ELR (cell line): ENCODE measurements at regions not wholly inside any gene's neighbourhood (a gene's known extent, or its start where the extent isn't known, plus 50 kb on each side); places are given as distances from the start of the nearest gene placed in this dataset.
"Not testable (repeated sequence)": the region's sequence is repeated elsewhere in the genome, so short reads cannot be mapped to it uniquely, and the experiment has no call there.

Experiments used
- DNase-seq: peaks from one replicate; pipeline ENCODE4 v3.0.0-alpha.2; 2015; ENCODE audit warnings: low read depth

DNA sequence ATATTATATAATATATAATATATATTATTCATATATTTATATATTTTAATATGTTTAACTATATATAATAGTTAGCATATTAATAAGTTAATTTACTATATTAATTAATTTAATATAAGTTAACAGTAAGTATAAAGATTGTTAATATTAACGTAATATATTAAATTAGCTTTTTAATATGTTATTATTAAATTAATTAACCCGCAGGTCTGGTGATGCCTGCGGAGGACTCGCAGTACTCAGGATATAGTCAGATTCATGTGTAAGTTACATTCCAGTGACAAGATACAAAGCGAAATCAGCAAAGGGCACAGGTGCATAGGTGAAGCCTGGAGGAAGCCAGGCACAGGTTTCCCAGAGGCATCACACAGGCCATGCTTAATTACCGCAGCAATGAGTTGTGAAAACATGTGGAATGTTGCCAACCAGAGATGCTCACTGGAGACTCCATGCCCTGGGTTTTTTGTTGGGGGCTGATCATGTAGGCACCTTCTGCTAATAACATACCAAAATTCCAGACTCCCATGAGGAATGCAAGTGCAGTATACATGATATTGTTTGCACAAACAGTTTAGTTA lies 130.4 kb upstream of the MPHOSPH6 start:
- DNase-seq: no peak

DNA sequence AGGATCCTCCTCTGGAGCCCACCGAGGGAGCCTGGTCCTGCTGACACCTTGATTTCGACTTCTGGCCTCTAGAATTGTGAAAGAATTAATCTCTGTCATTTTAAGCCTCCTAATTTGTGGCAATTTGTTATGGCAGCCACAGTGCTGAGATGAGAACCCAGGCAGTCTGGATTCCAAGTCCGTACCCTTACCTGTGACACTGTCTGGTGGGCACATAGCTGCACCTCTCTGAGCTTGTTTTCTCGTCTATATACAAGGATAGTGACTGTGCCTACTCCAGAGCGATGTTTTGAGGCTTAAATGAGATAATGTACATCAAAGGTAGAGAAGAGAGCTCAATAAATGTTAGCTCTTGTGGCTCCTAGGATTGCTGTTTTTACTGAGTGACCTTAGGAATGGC lies 128.4 kb upstream of the MPHOSPH6 start:
- DNase-seq: no peak

DNA sequence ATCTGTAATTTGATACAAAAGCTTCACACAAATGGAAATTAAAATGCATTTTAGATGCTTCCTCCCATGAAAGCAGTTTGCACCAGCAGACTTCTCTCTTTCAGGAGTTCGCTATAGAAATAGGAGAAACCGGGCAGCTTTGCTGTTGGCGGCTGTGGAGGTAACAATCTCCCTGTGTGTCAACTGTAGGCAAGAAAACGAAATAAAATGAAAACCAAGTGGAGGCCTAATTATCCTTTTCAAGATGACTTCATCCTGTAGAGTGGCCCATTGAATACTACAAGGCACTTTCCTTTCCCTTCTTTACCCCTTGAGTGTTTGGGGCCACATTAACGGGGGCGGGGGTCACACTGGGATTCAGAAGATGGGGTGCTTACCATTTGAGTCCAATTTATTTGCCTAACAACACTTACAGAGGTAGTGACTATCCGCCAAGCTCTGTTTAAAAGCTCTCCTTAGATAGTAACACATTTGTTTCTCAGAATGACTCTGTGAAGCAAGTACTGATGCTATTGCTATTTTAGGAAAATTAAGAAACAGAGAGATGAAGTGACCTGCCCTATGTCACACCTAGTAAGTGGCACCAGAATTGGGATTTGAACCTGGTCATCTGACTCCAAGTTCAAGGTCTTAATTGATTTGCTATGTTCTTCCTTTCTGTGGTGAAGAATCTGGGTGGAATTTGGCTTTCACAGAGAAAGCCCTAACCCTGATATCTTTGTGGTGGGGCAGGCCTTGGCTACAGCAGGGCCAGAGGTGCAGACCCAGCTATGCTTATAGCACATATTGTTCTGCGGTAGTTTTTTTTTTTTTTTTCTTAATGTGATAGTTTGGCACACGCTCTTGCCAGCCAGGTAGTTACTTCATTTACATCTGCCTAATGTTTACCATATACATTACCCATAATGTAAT lies 125.5 kb upstream of the MPHOSPH6 start:
- no peak for DNase-seq

DNA sequence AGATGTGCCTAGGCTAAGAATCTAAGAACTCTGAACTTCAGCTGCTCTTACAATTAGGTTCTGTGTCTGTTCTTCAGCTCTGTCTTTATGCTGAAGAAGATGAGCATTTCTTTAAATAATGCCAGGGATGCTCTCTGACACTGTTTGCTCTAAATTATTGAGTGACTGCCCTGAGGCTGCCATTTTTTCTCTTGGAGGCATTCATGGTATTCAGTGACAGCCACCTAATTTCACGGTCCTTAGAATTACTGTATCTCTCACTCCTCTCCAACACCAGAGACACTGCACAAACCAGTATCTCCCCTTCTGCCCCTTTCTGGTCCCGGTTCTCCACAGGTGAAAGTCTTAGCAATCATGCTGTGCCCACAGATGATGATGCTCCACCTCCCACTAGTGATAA lies 123.6 kb upstream of the MPHOSPH6 start:
- no peak for DNase-seq

DNA sequence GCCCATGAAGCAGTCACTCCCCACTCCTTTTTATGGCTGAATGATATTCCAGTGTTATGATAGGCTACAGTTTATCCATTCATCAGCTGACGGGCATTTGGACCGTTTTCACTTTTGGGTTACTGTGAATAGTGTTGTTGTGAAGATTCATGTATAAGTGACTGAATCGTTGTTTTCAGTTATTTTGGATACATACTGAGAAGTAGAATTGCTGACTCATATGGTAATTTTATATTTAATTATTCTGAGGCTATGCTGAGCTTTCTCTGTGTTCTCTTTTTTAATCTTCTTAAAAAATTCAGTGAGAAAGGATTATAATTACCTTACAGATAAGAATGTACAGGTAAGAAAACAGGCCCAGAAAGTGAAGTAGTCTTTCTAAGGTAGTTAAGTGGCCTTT lies 117.9 kb upstream of the MPHOSPH6 start:
- DNase-seq: no peak

DNA sequence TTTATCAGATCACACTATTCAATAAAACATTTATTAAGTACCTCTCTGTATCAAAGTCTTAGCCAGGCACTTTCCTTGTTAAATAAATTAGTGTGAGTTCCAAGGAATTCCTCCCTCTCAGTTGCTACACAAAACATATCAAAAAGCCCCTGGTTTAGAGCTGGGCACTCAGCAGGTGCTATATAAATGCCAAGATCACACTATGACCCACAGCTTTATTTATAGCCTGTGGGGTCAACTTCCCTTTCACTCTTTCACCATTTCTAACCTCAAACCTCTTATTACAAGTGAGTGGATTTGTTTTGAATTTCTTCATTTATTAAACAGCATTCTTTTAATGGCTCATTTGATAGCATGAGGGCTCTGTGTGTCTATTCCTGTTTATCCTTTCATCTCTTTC lies 112.6 kb upstream of the MPHOSPH6 start:
- DNase-seq: no peak

DNA sequence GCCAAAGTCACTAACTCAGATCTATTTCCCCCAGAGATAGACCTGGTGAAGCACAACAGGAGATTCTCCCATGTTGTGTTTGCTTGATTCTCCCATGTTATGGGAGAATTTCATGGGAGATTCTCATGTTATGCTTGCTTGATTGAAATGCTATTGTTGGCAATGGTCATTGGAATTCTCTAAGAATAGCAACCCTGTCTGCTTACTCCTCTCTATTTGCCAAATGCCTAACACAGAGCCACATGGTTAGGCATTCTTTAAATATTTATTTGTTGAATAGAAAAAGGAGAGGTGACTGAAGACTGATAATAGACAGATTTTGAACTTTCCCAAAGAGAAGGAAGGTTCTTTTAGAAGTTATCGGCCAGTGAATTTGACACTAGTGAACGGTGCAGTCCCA lies 111.5 kb upstream of the MPHOSPH6 start:
- no peak for DNase-seq

DNA sequence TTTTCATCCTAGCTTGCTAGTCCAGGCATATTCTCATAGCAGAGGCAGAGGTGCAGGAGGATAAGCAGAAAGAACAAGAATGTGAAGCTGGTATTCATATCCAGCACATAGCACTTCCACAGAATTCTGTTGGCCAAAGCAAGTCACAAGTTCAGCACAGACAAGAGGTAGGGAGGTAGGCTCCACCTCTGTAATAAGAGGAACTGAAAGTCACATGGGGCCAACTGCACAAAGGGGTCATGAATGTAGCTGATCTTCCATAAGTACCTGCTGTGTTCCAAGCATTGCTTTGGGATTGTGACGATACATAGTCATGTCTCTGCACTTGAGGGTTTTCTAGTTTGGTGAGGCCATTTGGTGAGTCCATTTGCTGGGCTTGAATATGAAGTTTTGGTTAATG lies 110.8 kb upstream of the MPHOSPH6 start:
- DNase-seq: no peak

DNA sequence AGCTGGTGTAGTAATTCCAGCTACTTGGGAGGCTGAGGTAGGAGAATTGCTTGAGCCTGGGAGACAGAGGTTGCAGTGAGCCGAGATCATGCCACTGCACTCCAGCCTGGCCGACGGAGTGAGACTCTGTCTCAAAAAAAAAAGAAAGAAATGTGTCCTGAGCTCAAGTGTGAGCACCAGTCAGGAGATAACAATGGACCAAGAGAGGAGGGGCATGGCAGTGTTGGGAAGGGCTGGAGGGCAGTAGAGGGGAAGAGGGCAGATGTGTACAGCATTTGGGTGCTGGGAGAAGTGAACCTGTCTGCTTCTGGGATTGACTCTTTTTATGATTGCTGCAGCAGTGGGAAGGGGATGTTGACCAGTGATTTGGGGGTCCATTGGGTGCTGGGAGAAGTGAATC lies 105.3 kb upstream of the MPHOSPH6 start:
- not testable (repeated sequence) for DNase-seq

DNA sequence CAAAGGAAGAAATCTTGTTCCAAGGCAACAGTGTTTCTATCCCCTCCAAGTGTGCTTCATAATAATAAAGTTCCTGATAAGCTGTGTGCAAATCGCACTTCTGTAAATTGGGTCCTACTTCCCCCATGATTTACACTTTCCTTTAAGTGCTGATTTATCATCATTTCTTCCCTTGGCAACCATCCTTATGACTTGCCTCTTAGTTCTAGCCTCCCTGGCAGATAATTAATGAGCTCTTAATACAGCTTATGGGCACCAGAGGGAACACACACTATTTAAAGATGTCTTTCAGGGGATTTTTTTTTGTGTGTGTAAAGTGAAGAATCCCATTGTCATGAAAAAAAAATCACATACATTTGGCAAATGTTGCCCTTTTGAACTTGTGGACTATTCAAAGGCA lies 101.6 kb upstream of the MPHOSPH6 start:
- DNase-seq: no peak

DNA sequence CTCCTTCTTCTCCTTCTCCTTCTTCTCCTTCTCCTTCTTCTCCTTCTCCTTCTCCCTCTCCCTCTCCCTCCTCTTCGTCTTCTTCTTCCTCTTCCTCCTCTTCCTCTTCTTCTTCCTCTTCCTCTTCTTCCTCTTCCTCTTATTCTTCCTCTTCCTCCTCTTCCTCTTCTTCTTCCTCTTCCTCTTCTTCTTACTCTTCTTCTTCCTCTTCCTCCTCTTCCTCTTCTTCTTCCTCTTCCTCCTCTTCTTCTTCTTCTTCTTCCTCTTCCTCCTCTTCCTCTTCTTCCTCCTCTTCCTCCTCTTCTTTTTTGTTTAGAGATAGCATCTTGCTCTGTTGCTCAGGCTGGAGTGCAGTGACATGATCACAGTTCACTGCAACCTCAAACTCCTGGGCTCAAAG lies 97.7 kb upstream of the MPHOSPH6 start:
- not testable (repeated sequence) for DNase-seq

DNA sequence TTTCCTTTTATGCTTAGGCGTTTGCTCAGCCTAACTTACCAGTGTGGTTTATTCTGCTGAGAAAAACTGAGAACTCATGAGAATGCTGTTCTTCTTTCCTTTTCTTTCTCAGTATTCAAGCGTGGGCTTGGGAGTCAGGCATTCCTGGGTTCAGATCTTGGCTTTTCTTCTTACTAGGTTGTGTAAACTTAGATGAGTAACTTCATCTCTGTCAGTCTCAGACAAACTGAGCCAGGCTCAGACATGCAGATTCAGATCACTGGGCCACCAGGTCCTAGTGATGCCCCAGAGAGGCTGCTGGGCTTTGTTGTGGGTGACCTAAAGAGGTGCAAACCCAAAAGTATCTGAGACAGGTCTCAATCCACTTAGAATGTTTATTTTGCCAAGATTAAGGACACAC lies 95.8 kb upstream of the MPHOSPH6 start:
- DNase-seq: no peak

DNA sequence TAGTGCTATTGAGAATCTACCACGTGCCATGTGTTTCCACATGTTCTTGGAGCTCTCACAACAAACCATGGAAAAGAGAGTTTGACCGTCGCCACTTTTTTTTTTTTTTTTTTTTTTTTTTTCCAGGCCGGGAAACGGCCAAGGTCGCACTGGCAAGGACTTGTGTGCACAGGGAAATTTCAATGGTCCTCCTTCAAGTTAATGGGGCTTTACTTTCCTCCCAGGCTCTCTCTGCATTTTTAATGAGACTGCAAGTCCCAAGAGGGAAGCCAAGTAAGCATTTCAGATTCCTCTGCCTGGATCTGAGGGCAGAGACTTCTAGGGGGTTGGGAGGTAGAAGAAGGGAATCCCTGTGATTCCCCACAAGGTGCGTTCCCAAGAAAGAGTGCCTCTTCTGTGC lies 94.7 kb upstream of the MPHOSPH6 start:
- DNase-seq: no peak

DNA sequence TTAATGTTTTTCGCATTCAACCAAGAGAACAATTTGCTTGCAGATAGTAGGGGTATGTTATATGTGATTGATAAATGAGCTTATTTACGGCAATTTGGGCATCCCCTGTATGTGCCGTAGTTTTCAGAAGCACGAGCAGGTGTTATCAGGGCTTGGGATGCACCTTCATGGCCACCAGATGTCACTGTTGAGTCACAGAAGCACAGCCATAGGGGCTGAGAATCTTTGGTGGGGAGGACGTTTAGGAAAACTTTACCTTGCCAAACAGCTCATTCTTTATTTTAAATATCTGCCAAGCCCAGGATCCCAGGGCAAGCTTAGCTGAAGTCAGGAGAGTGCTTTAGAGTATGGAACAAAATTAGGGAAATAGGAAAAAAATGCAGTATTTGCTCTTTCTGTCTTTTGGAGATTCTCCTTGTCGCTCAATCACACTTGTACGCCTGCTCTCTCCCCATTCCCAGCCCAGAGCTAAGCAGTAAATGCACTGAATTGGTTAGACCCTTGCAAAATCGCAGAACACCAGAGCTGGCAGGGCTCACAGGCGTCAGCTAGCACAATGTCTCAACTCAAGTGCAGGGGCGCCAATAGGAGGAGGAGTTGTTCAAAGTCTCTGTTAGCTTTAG lies 93.6 kb upstream of the MPHOSPH6 start:
- peak; percentile 62 for DNase-seq

DNA sequence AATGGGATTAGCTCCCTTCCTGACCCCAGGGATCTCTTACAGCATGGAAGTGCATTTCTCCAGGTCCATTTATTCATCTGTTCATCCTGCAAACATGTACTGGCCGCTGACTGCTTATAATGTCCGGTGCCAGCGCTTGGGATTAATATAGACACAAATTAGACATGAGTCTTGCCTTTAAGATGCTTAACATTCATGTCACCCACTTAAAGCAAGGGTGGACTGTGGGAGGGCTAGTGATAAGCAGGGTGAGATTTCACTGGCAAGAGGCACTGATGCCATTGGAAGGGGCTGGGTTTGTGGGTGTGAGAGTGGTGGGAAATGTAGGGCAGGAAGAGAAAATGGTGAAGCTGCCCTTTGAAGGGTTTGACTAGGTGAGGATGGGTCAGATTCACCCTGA lies 92.2 kb upstream of the MPHOSPH6 start:
- DNase-seq: no peak

DNA sequence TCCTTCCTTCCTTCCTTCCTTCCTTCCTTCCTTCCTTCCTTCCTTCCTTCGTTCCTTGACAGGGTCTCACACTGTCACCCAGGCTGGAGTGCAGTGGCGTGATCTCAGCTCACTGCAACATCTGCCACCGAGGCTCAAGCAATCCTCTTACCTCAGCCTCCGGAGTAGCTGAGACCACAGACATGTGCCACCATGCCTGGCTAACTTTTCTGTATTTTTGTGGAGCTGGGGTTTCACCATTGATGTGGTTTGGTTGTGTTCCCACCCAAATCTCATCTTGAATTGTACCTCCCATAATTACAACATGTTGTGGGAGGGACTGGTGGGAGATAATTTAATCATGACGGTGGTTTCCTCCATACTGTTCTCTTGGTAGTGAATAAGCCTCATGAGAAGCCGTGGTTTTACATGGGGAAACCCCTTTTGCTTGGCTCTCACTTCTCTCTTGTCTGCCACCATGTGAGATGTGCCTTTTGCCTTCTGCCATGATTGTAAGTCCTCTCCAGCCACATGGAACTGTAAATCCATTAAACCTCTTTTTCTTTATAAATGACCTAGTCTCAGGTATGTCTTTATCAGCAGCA lies 90.3 kb upstream of the MPHOSPH6 start:
- DNase-seq: no peak

DNA sequence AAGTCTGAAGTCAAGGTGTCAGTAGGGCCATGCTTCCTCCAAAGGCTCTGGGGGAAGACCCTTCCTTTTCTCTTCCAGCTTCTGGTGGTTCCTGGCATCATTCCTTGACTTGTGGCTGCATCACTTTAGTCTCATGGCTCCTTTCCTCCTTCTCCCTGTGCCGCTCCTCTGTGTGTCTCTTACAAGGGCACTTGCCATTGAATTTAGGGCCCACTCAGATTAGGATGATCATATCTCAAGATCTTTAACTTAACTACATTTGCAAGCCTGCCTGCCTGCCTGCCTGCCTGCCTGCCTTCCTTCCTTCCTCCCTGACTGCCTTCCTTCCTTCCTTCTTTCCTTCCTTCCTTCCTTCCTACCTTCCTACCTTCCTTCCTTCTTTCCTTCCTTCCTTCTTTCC lies 89.7 kb upstream of the MPHOSPH6 start:
- DNase-seq: no peak

DNA sequence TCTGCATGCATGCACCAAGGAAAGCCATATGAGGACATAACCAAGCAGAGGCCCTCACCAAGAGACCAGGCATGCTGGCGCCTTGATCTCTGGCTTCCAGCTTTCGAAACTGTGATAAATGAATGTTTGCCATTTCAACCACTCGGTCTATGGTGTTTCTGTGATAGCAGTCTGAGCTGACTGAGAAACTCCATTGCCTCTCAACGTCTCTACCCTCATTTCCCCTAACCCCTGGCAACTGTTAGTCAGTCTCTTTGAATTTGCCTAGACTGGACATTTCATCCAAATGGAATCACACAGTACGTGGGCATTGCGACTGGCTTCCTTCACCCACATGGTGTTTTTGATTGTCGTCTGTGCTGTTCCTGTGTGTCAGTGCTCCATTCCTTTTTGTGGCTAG lies 88.0 kb upstream of the MPHOSPH6 start:
- DNase-seq: no peak

DNA sequence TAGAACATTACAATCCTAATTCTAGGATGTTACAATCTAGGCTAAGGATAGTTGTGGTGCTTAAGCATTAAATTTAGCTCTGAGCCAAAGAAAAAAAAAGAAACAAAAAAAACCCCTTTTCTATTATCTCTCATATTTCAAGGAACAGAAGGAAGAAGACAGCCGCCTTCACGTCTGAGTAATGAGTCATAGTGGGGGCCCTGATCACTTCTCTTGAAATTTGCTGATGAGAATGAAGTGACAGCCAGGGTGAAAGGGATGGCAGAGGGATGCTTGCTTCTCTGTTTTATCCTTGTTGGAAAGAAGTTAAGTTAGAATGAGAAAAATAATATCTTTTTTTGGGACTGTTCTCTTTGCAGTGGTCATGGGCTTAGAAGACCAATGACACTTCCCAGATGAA lies 82.6 kb upstream of the MPHOSPH6 start:
- no peak for DNase-seq

DNA sequence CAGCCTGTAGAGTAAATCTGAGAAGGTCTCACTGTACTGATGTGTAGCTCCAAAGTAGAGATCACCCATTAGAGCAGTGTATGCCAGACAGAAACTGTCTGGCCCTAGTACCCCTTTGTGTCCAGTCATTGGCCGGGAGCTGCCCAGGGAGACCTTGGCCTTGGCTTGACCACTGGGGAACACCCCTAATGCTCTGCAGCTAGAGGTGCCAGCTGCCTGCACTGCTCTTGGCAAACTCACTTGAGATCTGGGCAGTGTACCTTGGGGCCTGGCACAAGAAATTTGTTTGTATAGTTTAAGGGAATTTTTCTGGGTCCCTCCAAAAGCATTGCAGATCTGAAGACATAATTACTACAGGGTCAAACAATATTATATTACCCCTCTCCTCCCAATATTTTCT lies 78.7 kb upstream of the MPHOSPH6 start:
- no peak for DNase-seq

DNA sequence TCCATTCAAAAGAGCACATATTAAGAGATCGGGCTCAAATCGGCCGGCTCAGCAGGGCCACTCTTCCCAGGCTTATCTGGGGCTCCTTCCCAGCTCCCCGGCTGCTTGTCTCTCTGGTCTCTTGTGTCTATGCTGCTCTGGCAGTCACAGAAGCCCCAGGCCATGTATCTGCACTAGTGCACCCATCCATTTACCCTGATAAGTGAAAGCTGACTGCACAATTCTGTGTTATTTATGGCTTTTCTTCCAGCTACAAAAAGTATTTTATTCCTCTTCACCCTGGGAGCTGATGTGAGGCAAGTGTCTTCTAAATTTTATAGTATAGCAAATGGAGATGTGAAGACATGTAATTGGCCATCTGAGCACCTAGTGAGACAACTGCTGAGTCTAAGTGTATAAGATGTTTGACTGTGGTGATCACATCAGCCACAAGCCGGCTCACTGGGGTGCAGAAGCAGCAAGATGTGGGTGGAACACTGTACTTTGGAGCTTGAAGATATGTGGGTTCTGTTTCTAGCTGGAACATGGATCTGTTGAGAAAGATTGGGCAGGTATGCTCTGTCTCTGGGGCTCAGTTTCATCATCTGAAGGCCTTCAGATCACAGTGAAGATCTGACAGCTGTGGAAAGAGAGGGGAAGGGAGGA lies 78.1 kb upstream of the MPHOSPH6 start:
- no peak for DNase-seq

DNA sequence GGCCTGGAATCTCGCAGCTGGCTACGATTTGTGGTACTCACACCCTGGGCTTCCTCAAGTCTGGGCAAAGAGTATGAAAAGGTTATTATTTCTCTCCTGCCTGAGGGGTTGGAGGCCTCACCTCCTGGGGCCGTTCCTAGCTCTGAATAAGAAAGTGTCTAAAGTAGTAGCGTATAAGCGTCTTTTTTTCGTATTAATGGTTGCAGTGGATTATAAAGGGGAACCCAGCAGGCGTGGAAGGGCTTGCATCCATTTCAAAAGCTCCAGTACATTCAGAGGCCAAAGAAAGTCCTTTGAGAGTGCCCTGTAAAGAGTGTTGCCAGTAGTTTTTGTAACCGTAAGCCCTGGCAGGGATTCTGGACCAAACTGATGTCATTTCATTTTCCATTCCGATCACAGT lies 72.2 kb upstream of the MPHOSPH6 start:
- no peak for DNase-seq
